WERI-Rb-1 (cell line): ENCODE measurements at regions not wholly inside any gene's neighbourhood (a gene's known extent, or its start where the extent isn't known, plus 50 kb on each side); places are given as distances from the start of the nearest gene placed in this dataset.

Experiments used
- DNase-seq: peaks from one replicate; pipeline ENCODE4 v3.0.0-alpha.2; 2020
- H3K27ac ChIP-seq: fragments of 250-450 bp; sonication (Bioruptor Pico); 2 replicates; pipeline ENCODE4 v1.5.1; 2020; ENCODE audit warnings: mild to moderate bottlenecking, moderate library complexity
- H3K27me3 ChIP-seq: fragments of 250-450 bp; sonication (Bioruptor Pico); 2 replicates; pipeline ENCODE4 v1.5.1; 2021; ENCODE audit warnings: mild to moderate bottlenecking, low read depth, moderate library complexity; ENCODE audit not compliant: insufficient read depth, severe bottlenecking
- H3K36me3 ChIP-seq: fragments of 250-450 bp; sonication (Bioruptor Pico); 2 replicates; pipeline ENCODE4 v1.5.1; 2020; ENCODE audit warnings: mild to moderate bottlenecking, moderate library complexity
- H3K4me3 ChIP-seq: 2 replicates; pipeline ENCODE4 v1.5.1; 2011; ENCODE audit warnings: low read depth, mild to moderate bottlenecking, control low read depth, low read length
- H3K9me3 ChIP-seq: fragments of 250-450 bp; sonication (Bioruptor Pico); 2 replicates; pipeline ENCODE4 v1.5.1; 2021; ENCODE audit warnings: mild to moderate bottlenecking, moderate library complexity; ENCODE audit not compliant: severe bottlenecking
- TF ChIP-seq, protein P1 (sequence below): IDR thresholded peaks from 2 replicates; pipeline ENCODE4 v1.5.1; 2011; ENCODE audit warnings: low read depth, mild to moderate bottlenecking, control low read depth, inconsistent platforms, low read length

GRCh38 chr12:77388445-77389265 lies 323.3 kb upstream of the E2F7 start:
- no peak for DNase-seq
- Histone ChIP-seq H3K27me3 (no peaks in the 10 kb centered on the region), H3K36me3 (no peaks in the 10 kb centered on the region), H3K9me3 (no peaks in the 10 kb centered on the region), H3K27ac (no peak overlapping the region), H3K4me3 (no peak overlapping the region)
- TF ChIP-seq, protein P1, sequence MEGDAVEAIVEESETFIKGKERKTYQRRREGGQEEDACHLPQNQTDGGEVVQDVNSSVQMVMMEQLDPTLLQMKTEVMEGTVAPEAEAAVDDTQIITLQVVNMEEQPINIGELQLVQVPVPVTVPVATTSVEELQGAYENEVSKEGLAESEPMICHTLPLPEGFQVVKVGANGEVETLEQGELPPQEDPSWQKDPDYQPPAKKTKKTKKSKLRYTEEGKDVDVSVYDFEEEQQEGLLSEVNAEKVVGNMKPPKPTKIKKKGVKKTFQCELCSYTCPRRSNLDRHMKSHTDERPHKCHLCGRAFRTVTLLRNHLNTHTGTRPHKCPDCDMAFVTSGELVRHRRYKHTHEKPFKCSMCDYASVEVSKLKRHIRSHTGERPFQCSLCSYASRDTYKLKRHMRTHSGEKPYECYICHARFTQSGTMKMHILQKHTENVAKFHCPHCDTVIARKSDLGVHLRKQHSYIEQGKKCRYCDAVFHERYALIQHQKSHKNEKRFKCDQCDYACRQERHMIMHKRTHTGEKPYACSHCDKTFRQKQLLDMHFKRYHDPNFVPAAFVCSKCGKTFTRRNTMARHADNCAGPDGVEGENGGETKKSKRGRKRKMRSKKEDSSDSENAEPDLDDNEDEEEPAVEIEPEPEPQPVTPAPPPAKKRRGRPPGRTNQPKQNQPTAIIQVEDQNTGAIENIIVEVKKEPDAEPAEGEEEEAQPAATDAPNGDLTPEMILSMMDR = no peak

GRCh38 chr12:77387671-77388070 lies 322.3 kb upstream of the E2F7 start:
- DNase-seq = no peak
- no peaks in the 10 kb centered on the region for H3K27me3 ChIP-seq

DNA sequence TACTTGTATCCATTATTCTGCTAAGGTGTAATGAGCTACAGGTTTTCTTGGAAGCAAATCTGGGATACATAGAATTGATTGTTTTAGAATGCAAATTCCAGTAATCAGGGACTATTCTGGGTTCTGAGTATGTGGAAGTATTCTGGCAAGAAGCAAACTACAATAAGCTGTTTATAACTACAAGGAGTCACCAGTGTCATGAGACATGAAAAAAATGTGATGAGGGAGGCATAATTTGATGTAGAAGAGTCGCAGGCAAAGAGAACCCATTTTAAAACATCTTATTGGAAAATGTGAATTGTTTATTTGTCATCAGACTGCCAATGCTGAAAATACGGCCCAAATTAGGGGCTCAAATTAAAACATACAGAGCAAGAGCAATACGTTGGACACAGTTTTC lies 321.8 kb upstream of the E2F7 start:
- DNase-seq = no peak
- TF ChIP-seq, protein P1 = no peak
- H3K4me3 ChIP-seq = no peak overlapping the region

More at GRCh38 chr12:77387671-77388070, 322.3 kb upstream of the E2F7 start:
- TF ChIP-seq, protein P1 = no peak
- Histone ChIP-seq H3K36me3 (no peaks in the 10 kb centered on the region), H3K27ac (no peak overlapping the region), H3K9me3 (no peaks in the 10 kb centered on the region), H3K4me3 (no peak overlapping the region)

GRCh38 chr12:77384941-77385340 lies 319.6 kb upstream of the E2F7 start:
- Histone ChIP-seq H3K9me3 (no peaks in the 10 kb centered on the region), H3K36me3 (no peaks in the 10 kb centered on the region), H3K4me3 (no peak overlapping the region), H3K27ac (no peak overlapping the region), H3K27me3 (no peaks in the 10 kb centered on the region)
- no peak for DNase-seq
- TF ChIP-seq, protein P1 = no peak

More for the DNA sequence above, 321.8 kb upstream of the E2F7 start:
- Histone ChIP-seq H3K9me3 (no peaks in the 10 kb centered on the region), H3K36me3 (no peaks in the 10 kb centered on the region), H3K27me3 (no peaks in the 10 kb centered on the region), H3K27ac (no peak overlapping the region)

- TF ChIP-seq, protein P1 = no peak
- Histone ChIP-seq H3K36me3 (no peaks in the 10 kb centered on the region), H3K4me3 (no peak overlapping the region), H3K9me3 (no peaks in the 10 kb centered on the region), H3K27me3 (no peaks in the 10 kb centered on the region), H3K27ac (no peak overlapping the region)
- DNase-seq = no peak
Measured at GRCh38 chr12:77382096-77382742, 316.9 kb upstream of the E2F7 start.
